ENCODE measurements at regions not wholly inside any gene's neighbourhood (a gene's known extent, or its start where the extent isn't known, plus 50 kb on each side); places are given as distances from the start of the nearest gene placed in this dataset.

- H3K4me3 ChIP-seq (ENCODE audit: low read depth, low read length), result no peak overlapping the region
- no peak for TF ChIP-seq CTCF (IDR thresholded peaks at IDR 0.05; ENCODE audit: insufficient read depth, low read depth, low read length, missing control alignments)
- DNase-seq (ENCODE audit: low read depth), result no peak
Observed at GRCh38 chr6:50288881-50289280, 239.2 kb upstream of the DEFB112 start.

GRCh38 chr6:50289366-50289765, 239.6 kb upstream of the DEFB112 start:
- TF ChIP-seq CTCF (IDR thresholded peaks at IDR 0.05; ENCODE audit: insufficient read depth, low read depth, low read length, missing control alignments), result no peak
- no peak overlapping the region for H3K4me3 ChIP-seq (ENCODE audit: low read depth, low read length)
- no peak for DNase-seq (ENCODE audit: low read depth)

GRCh38 chr6:50301307-50301706, 251.6 kb upstream of the DEFB112 start:
- no peak for DNase-seq (ENCODE audit: low read depth)
- H3K4me3 ChIP-seq (ENCODE audit: low read depth, low read length), result no peak overlapping the region
- no peak for TF ChIP-seq CTCF (IDR thresholded peaks at IDR 0.05; ENCODE audit: insufficient read depth, low read depth, low read length, missing control alignments)

- no peak for TF ChIP-seq CTCF (IDR thresholded peaks at IDR 0.05; ENCODE audit: insufficient read depth, low read depth, low read length, missing control alignments)
- H3K4me3 ChIP-seq (ENCODE audit: low read depth, low read length), result no peak overlapping the region
- DNase-seq (ENCODE audit: low read depth), result no peak
Observed at GRCh38 chr6:50305660-50306059, 255.9 kb upstream of the DEFB112 start.

- no peak overlapping the region for H3K4me3 ChIP-seq (ENCODE audit: low read depth, low read length)
- DNase-seq (ENCODE audit: low read depth), result no peak
- no peak for TF ChIP-seq CTCF (IDR thresholded peaks at IDR 0.05; ENCODE audit: insufficient read depth, low read depth, low read length, missing control alignments)
Observed at GRCh38 chr6:50318536-50318935, 268.8 kb upstream of the DEFB112 start.

GRCh38 chr6:50330347-50330746, 280.6 kb upstream of the DEFB112 start:
- TF ChIP-seq CTCF (IDR thresholded peaks at IDR 0.05; ENCODE audit: insufficient read depth, low read depth, low read length, missing control alignments), result no peak
- DNase-seq (ENCODE audit: low read depth), result no peak
- H3K4me3 ChIP-seq (ENCODE audit: low read depth, low read length), result no peak overlapping the region

- no peak for DNase-seq (ENCODE audit: low read depth)
Observed at GRCh38 chr6:50330963-50331362, 281.2 kb upstream of the DEFB112 start.

More at GRCh38 chr6:50330963-50331362, 281.2 kb upstream of the DEFB112 start:
- no peak for TF ChIP-seq CTCF (IDR thresholded peaks at IDR 0.05; ENCODE audit: insufficient read depth, low read depth, low read length, missing control alignments)
- H3K4me3 ChIP-seq (ENCODE audit: low read depth, low read length), result no peak overlapping the region

Measured in GM12865 (cell line).